GM23338 (cell line): ENCODE measurements at regions not wholly inside any gene's neighbourhood (a gene's known extent, or its start where the extent isn't known, plus 50 kb on each side); places are given as distances from the start of the nearest gene placed in this dataset.

Source experiments
- ATAC-seq: fragments of 200-7000 bp; cut with Tn5 transposase; 3 replicates; pipeline ENCODE4 v1.9.1; 2020
- DNase-seq: peaks from one replicate; pipeline ENCODE4 v3.0.0-alpha.2; 2015; ENCODE audit warnings: low spot score
- H2AFZ ChIP-seq: fragments of 200-600 bp; sonication (generic); 2 replicates; pipeline ENCODE4 v1.8.0; 2016; ENCODE audit warnings: antibody characterized with exemption, mild to moderate bottlenecking, moderate library complexity
- H3F3A ChIP-seq: fragments of 200-600 bp; sonication (generic); replicated peaks from 2 replicates; pipeline ENCODE4 v1.8.0; 2017; ENCODE audit warnings: antibody characterized with exemption, mixed run types, low read depth
- H3K27ac ChIP-seq: fragments of 200-600 bp; sonication (generic); 2 replicates; pipeline ENCODE4 v1.6.1; 2016; ENCODE audit warnings: low read depth
- H3K27me3 ChIP-seq: fragments of 200-600 bp; sonication (generic); 2 replicates; pipeline ENCODE4 v1.8.0; 2016; ENCODE audit warnings: mild to moderate bottlenecking, mixed run types, moderate library complexity; ENCODE audit not compliant: insufficient read depth
- H3K36me3 ChIP-seq: fragments of 200-600 bp; sonication (generic); 2 replicates; pipeline ENCODE4 v1.8.0; 2016; ENCODE audit warnings: mild to moderate bottlenecking; ENCODE audit not compliant: insufficient read depth
- H3K4me1 ChIP-seq: fragments of 200-600 bp; sonication (generic); 2 replicates; pipeline ENCODE4 v1.8.0; 2016; ENCODE audit warnings: mild to moderate bottlenecking, moderate library complexity; ENCODE audit not compliant: insufficient read depth
- H3K4me2 ChIP-seq: fragments of 200-600 bp; sonication (generic); 2 replicates; pipeline ENCODE4 v1.7.1; 2017; ENCODE audit warnings: mixed run types
- H3K4me3 ChIP-seq: fragments of 200-600 bp; sonication (generic); 2 replicates; pipeline ENCODE4 v1.6.1; 2016; ENCODE audit warnings: mixed run types
- H3K79me2 ChIP-seq: fragments of 200-600 bp; sonication (generic); replicated peaks from 2 replicates; pipeline ENCODE4 v1.8.0; 2017; ENCODE audit warnings: mild to moderate bottlenecking; ENCODE audit not compliant: insufficient read depth
- H3K9me2 ChIP-seq: fragments of 200-600 bp; sonication (generic); 2 replicates; pipeline ENCODE4 v1.8.0; 2017; ENCODE audit not compliant: insufficient read depth
- H4K20me1 ChIP-seq: fragments of 200-600 bp; sonication (generic); replicated peaks from 2 replicates; pipeline ENCODE4 v1.8.0; 2017; ENCODE audit warnings: mild to moderate bottlenecking; ENCODE audit not compliant: insufficient read depth
- H3K27ac Mint-ChIP-seq: 2 replicates; pipeline ENCODE4 v1.8.0; 2020; ENCODE audit warnings: inconsistent platforms, mild to moderate bottlenecking, moderate library complexity, mixed read lengths
- H3K27me3 Mint-ChIP-seq: 3 replicates; pipeline ENCODE4 v1.8.0; 2022; ENCODE audit warnings: low read depth, mild to moderate bottlenecking, moderate library complexity, mixed read lengths, inconsistent platforms; ENCODE audit not compliant: insufficient read depth, poor library complexity
- H3K36me3 Mint-ChIP-seq: 3 replicates; pipeline ENCODE4 v1.8.0; 2021; ENCODE audit warnings: low read depth, mild to moderate bottlenecking, inconsistent platforms, moderate library complexity, mixed read lengths
- H3K4me1 Mint-ChIP-seq: 3 replicates; pipeline ENCODE4 v1.8.0; 2020; ENCODE audit warnings: mild to moderate bottlenecking, inconsistent platforms, mixed read lengths
- H3K4me3 Mint-ChIP-seq: 3 replicates; pipeline ENCODE4 v1.8.0; 2021; ENCODE audit warnings: moderate library complexity, mild to moderate bottlenecking, inconsistent platforms, mixed read lengths
- H3K9me3 Mint-ChIP-seq: 3 replicates; pipeline ENCODE4 v1.8.0; 2020; ENCODE audit warnings: moderate library complexity, mild to moderate bottlenecking, inconsistent platforms, mixed read lengths
- CREB1 ChIP-seq: fragments of 250-450 bp; sonication (Bioruptor Pico); IDR thresholded peaks from 2 replicates; pipeline ENCODE4 v1.5.0; 2020; ENCODE audit warnings: low read depth, mild to moderate bottlenecking, moderate library complexity
- EZH2 ChIP-seq: fragments of 200-600 bp; sonication (generic); IDR thresholded peaks from one replicate; pipeline ENCODE4 v1.8.0; 2017; ENCODE audit warnings: antibody characterized with exemption, mild to moderate bottlenecking, low read depth; ENCODE audit not compliant: unreplicated experiment
- EZH2phosphoT487 ChIP-seq: fragments of 200-600 bp; sonication (generic); IDR thresholded peaks from one replicate; pipeline ENCODE4 v1.8.1; 2018; ENCODE audit warnings: antibody characterized with exemption; ENCODE audit not compliant: unreplicated experiment
- NANOG ChIP-seq: IDR thresholded peaks from 2 replicates; pipeline ENCODE4 v1.6.1; 2016; ENCODE audit warnings: antibody characterized with exemption, borderline replicate concordance
- POLR2AphosphoS5 ChIP-seq: IDR thresholded peaks from 2 replicates; pipeline ENCODE4 v1.6.1; 2016; ENCODE audit warnings: antibody characterized with exemption, low read depth
- STAT1 ChIP-seq: IDR thresholded peaks from one replicate; pipeline ENCODE4 v1.6.1; 2016; ENCODE audit warnings: antibody characterized with exemption; ENCODE audit not compliant: unreplicated experiment
- ZNF331 ChIP-seq: fragments of 250-450 bp; sonication (Bioruptor Pico); IDR thresholded peaks from 2 replicates; pipeline ENCODE4 v1.5.0; 2020; ENCODE audit warnings: low read depth, mild to moderate bottlenecking, moderate library complexity
- TF ChIP-seq, protein P1 (sequence below): IDR thresholded peaks from 2 replicates; pipeline ENCODE4 v1.6.1; 2016; ENCODE audit warnings: antibody characterized with exemption
- TF ChIP-seq, protein P2 (sequence below): fragments of 250-450 bp; sonication (Bioruptor Pico); IDR thresholded peaks from 2 replicates; pipeline ENCODE4 v1.5.0; 2020; ENCODE audit warnings: mild to moderate bottlenecking, moderate library complexity

DNA sequence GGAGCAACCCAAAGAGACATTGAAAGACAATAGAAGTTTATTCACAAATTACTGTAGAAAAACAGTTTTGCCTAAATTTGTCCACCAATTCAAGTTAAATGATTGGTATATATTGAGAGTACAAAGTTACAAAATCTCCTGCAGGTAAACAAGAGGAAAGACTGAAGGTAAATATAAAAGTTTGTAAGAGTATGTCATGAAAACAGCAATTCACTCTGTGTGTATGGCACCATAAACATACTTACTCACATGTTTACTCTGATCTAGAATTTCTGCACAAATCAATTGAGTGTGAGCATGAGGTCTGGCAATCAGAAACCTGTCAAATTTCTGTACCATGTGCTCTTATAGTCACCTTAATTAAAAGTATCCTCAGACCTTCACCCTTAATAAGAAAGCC, 800.9 kb upstream of the MBL2 start:
- H3K4me1 Mint-ChIP-seq = peaks cover 19% of the 10 kb centered on the region
- Histone ChIP-seq H3F3A (no peaks in the 10 kb centered on the region), H3K27me3 (no peaks in the 10 kb centered on the region), H3K27ac (no peak overlapping the region), H3K4me2 (no peak overlapping the region), H3K36me3 (no peaks in the 10 kb centered on the region), H4K20me1 (no peaks in the 10 kb centered on the region), H2AFZ (no peak overlapping the region), H3K4me3 (no peak overlapping the region), H3K79me2 (no peaks in the 10 kb centered on the region), H3K4me1 (peaks cover 22% of the 10 kb centered on the region), H3K9me2 (no peaks in the 10 kb centered on the region; the same call in 1 of the 2 replicates)
- H3K36me3 Mint-ChIP-seq = peaks cover 13% of the 10 kb centered on the region
- H3K27ac Mint-ChIP-seq = no peak overlapping the region
- no peak overlapping the region for H3K4me3 Mint-ChIP-seq
- peaks cover 4% of the 10 kb centered on the region; the same call in 2 of the 3 replicates for H3K9me3 Mint-ChIP-seq
- H3K27me3 Mint-ChIP-seq = peaks cover 7% of the 10 kb centered on the region
- DNase-seq = no peak
- ATAC-seq = no peak
- no peak for TF ChIP-seq NANOG
- no peak for TF ChIP-seq CREB1 (CRISPR knock-in tag)
- no peak for TF ChIP-seq EZH2
- TF ChIP-seq EZH2phosphoT487 = no peak
- no peak for TF ChIP-seq ZNF331 (CRISPR knock-in tag)
- TF ChIP-seq STAT1 = no peak
- TF ChIP-seq POLR2AphosphoS5 = no peak
- TF ChIP-seq, protein P1, sequence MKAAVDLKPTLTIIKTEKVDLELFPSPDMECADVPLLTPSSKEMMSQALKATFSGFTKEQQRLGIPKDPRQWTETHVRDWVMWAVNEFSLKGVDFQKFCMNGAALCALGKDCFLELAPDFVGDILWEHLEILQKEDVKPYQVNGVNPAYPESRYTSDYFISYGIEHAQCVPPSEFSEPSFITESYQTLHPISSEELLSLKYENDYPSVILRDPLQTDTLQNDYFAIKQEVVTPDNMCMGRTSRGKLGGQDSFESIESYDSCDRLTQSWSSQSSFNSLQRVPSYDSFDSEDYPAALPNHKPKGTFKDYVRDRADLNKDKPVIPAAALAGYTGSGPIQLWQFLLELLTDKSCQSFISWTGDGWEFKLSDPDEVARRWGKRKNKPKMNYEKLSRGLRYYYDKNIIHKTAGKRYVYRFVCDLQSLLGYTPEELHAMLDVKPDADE = no peak
- TF ChIP-seq, protein P2, sequence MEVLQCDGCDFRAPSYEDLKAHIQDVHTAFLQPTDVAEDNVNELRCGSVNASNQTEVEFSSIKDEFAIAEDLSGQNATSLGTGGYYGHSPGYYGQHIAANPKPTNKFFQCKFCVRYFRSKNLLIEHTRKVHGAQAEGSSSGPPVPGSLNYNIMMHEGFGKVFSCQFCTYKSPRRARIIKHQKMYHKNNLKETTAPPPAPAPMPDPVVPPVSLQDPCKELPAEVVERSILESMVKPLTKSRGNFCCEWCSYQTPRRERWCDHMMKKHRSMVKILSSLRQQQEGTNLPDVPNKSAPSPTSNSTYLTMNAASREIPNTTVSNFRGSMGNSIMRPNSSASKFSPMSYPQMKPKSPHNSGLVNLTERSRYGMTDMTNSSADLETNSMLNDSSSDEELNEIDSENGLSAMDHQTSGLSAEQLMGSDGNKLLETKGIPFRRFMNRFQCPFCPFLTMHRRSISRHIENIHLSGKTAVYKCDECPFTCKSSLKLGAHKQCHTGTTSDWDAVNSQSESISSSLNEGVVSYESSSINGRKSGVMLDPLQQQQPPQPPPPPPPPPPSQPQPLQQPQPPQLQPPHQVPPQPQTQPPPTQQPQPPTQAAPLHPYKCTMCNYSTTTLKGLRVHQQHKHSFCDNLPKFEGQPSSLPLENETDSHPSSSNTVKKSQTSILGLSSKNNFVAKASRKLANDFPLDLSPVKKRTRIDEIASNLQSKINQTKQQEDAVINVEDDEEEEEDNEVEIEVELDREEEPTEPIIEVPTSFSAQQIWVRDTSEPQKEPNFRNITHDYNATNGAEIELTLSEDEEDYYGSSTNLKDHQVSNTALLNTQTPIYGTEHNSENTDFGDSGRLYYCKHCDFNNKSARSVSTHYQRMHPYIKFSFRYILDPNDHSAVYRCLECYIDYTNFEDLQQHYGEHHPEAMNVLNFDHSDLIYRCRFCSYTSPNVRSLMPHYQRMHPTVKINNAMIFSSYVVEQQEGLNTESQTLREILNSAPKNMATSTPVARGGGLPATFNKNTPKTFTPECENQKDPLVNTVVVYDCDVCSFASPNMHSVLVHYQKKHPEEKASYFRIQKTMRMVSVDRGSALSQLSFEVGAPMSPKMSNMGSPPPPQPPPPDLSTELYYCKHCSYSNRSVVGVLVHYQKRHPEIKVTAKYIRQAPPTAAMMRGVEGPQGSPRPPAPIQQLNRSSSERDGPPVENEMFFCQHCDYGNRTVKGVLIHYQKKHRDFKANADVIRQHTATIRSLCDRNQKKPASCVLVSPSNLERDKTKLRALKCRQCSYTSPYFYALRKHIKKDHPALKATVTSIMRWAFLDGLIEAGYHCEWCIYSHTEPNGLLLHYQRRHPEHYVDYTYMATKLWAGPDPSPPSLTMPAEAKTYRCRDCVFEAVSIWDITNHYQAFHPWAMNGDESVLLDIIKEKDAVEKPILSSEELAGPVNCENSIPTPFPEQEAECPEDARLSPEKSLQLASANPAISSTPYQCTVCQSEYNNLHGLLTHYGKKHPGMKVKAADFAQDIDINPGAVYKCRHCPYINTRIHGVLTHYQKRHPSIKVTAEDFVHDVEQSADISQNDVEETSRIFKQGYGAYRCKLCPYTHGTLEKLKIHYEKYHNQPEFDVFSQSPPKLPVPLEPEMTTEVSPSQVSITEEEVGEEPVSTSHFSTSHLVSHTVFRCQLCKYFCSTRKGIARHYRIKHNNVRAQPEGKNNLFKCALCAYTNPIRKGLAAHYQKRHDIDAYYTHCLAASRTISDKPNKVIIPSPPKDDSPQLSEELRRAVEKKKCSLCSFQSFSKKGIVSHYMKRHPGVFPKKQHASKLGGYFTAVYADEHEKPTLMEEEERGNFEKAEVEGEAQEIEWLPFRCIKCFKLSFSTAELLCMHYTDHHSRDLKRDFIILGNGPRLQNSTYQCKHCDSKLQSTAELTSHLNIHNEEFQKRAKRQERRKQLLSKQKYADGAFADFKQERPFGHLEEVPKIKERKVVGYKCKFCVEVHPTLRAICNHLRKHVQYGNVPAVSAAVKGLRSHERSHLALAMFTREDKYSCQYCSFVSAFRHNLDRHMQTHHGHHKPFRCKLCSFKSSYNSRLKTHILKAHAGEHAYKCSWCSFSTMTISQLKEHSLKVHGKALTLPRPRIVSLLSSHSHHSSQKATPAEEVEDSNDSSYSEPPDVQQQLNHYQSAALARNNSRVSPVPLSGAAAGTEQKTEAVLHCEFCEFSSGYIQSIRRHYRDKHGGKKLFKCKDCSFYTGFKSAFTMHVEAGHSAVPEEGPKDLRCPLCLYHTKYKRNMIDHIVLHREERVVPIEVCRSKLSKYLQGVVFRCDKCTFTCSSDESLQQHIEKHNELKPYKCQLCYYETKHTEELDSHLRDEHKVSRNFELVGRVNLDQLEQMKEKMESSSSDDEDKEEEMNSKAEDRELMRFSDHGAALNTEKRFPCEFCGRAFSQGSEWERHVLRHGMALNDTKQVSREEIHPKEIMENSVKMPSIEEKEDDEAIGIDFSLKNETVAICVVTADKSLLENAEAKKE (CRISPR knock-in tag) = no peak
